Esophagus muscularis mucosa (tissue), 4 donors: ENCODE measurements at regions not wholly inside any gene's neighbourhood (a gene's known extent, or its start where the extent isn't known, plus 50 kb on each side); places are given as distances from the start of the nearest gene placed in this dataset.

Experiments used
- DNase-seq: peaks from one replicate; pipeline ENCODE4 v3.0.0-alpha.2; 2017; ENCODE audit errors: extremely low spot score
- H3K27ac ChIP-seq, 4 donors: fragments of 200-600 bp; sonication (generic); replicated peaks in 1 of 4; 1 replicate in 3 of 4; 2 replicates in 1 of 4; pipeline ENCODE4 v1.5.1; 2016 to 2019; ENCODE audit warnings: mild to moderate bottlenecking in 1 of 4
- H3K27me3 ChIP-seq, 4 donors: fragments of 200-600 bp; sonication (generic); one replicate each; pipeline versions ENCODE4 v1.5.1 to v1.6.0; 2016 to 2019
- H3K36me3 ChIP-seq, 4 donors: fragments of 200-600 bp; sonication (generic); one replicate each; pipeline ENCODE4 v1.5.1; 2016 to 2019
- H3K4me1 ChIP-seq, 4 donors: fragments of 200-600 bp; sonication (generic); one replicate each; pipeline ENCODE4 v1.5.1; 2016 to 2019
- H3K4me3 ChIP-seq, 4 donors: fragments of 200-600 bp; sonication (generic); 1 replicate in 2 of 4; 2 replicates in 2 of 4; pipeline ENCODE4 v1.5.1; 2016 to 2019; ENCODE audit warnings: mild to moderate bottlenecking in 4 of 4, moderate library complexity in 1 of 4
- H3K9me3 ChIP-seq, 4 donors: fragments of 200-600 bp; sonication (generic); 1 replicate in 3 of 4; 2 replicates in 1 of 4; pipeline ENCODE4 v1.5.1; 2016 to 2019
- EP300 ChIP-seq: sonication (generic); formaldehyde crosslinking; IDR thresholded peaks from one replicate; pipeline ENCODE4 v1.6.1; 2017; ENCODE audit warnings: antibody characterized with exemption
- POLR2A ChIP-seq: fragments of 450-650 bp; IDR thresholded peaks from one replicate; pipeline ENCODE4 v1.6.1; 2017; ENCODE audit warnings: antibody characterized with exemption, moderate library complexity, mild to moderate bottlenecking, low read depth
- POLR2AphosphoS5 ChIP-seq, 2 donors: sonication (generic); formaldehyde crosslinking; IDR thresholded peaks; one replicate each; pipeline ENCODE4 v1.6.1; 2017; ENCODE audit warnings: antibody characterized with exemption in 2 of 2
- WGBS: methylation state at CpG from one replicate; pipeline ENCODE4 v1.1.5; 2018; 5-methylcytosine and 5-hydroxymethylcytosine counted together
- intact Hi-C: fragments of 100-400 bp; cut with DNase I; formaldehyde crosslinking; loops from one replicate; pipeline ENCODE4 v1.15.1; 2023
- TF ChIP-seq, protein P1 (sequence below), 3 experiments: fragments of 200-600 bp in 2 of 3; fragments of 450-650 bp in 1 of 3; sonication (generic) in 2 of 3; IDR thresholded peaks; one replicate each; pipeline ENCODE4 v1.5.1; 2017 to 2019; ENCODE audit warnings: antibody characterized with exemption in 3 of 3, mild to moderate bottlenecking in 2 of 3, moderate library complexity in 1 of 3

DNA sequence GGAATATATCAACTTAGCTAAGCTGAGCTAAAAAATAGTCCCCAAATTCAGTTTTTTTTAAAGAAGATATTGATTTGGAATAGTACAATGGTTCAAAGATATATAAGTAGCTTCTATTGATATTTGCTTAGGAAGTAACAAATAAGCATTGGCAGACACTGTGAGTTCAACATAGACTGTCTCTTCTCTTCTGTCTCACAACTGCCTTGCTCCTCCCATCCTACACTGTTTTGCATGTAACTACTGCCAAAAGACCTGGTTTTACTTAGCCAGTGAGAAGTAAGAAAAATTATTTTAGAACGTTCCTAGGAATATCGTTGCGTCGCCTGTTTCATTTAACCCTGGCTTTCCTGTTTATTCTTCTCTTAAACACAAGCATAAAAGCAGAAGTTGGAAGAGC lies 859.0 kb upstream of the SPRY2 start:
- H3K4me1 ChIP-seq, result no peaks in the 10 kb centered on the region
- H3K27ac ChIP-seq, result no peak overlapping the region
- H3K36me3 ChIP-seq, result no peaks in the 10 kb centered on the region
- DNase-seq, result no peak
- H3K4me3 ChIP-seq, result no peak overlapping the region
- no peaks in the 10 kb centered on the region for H3K27me3 ChIP-seq
- TF ChIP-seq, protein P1, sequence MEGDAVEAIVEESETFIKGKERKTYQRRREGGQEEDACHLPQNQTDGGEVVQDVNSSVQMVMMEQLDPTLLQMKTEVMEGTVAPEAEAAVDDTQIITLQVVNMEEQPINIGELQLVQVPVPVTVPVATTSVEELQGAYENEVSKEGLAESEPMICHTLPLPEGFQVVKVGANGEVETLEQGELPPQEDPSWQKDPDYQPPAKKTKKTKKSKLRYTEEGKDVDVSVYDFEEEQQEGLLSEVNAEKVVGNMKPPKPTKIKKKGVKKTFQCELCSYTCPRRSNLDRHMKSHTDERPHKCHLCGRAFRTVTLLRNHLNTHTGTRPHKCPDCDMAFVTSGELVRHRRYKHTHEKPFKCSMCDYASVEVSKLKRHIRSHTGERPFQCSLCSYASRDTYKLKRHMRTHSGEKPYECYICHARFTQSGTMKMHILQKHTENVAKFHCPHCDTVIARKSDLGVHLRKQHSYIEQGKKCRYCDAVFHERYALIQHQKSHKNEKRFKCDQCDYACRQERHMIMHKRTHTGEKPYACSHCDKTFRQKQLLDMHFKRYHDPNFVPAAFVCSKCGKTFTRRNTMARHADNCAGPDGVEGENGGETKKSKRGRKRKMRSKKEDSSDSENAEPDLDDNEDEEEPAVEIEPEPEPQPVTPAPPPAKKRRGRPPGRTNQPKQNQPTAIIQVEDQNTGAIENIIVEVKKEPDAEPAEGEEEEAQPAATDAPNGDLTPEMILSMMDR (IDR thresholded peaks at IDR 0.05), result no peak
- TF ChIP-seq POLR2A (no peak), EP300 (no peak), POLR2AphosphoS5 (IDR thresholded peaks at IDR 0.05) (no peak)
- WGBS, result 25% methylated on average over 4 of the region's 4 CpGs
- intact Hi-C loops, result no loop called here
- H3K9me3 ChIP-seq, result no peaks in the 10 kb centered on the region

DNA sequence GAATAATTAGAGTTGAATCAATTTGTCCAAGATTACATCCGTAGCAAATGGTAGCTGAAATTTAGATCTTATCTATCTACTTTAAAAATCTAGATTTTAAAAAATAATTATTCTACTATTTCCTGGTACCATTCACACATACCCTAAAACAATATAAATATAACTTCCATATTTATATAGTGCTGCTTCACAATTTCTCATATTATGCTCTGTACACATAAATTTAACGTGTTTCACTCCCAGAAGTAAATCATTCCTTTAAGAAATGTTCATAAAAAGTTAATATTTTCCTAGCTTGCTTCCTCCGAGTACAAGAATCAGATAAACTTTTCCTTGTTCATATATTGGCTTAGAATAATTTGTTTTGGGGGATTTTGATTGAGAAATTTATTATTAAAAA lies 857.0 kb upstream of the SPRY2 start:
- no peak for TF ChIP-seq EP300
- no peak for TF ChIP-seq POLR2A
- TF ChIP-seq, protein P1 (IDR thresholded peaks at IDR 0.05), result no peak
- TF ChIP-seq POLR2AphosphoS5 (IDR thresholded peaks at IDR 0.05), result no peak
- Histone ChIP-seq H3K36me3 (no peaks in the 10 kb centered on the region), H3K4me1 (no peaks in the 10 kb centered on the region), H3K9me3 (no peaks in the 10 kb centered on the region), H3K4me3 (no peak overlapping the region), H3K27me3 (no peaks in the 10 kb centered on the region), H3K27ac (no peak overlapping the region)
- intact Hi-C loops, result no loop called here
- 78% methylated on average over 3 of the region's 3 CpGs for WGBS
- no peak for DNase-seq

DNA sequence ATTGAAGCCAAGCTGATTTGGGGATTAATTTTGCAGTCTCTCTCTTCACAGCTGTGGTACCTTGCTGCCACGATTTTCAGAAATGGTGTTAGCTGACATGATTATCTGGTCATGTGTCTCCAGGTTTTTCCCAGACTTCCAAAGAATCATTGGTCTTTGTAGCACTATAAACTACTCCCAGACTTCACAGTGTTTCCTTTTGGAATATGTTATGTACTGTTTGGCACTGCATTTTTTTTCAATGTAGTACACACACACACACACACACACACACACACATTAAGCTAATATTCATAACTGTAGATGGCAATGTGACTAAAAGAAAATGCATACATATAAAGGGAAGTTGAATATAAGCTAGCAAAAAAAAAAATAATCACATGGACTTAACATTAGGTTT lies 856.6 kb upstream of the SPRY2 start:
- Histone ChIP-seq H3K4me3 (no peak overlapping the region), H3K27me3 (no peaks in the 10 kb centered on the region), H3K27ac (no peak overlapping the region), H3K36me3 (no peaks in the 10 kb centered on the region), H3K9me3 (no peaks in the 10 kb centered on the region), H3K4me1 (no peaks in the 10 kb centered on the region)
- intact Hi-C loops, result no loop called here
- no peak for DNase-seq
- TF ChIP-seq POLR2AphosphoS5 (IDR thresholded peaks at IDR 0.05) (no peak), POLR2A (no peak), EP300 (no peak)
- TF ChIP-seq, protein P1 (IDR thresholded peaks at IDR 0.05), result no peak
- 58% methylated on average over 1 of the region's 1 CpG for WGBS

DNA sequence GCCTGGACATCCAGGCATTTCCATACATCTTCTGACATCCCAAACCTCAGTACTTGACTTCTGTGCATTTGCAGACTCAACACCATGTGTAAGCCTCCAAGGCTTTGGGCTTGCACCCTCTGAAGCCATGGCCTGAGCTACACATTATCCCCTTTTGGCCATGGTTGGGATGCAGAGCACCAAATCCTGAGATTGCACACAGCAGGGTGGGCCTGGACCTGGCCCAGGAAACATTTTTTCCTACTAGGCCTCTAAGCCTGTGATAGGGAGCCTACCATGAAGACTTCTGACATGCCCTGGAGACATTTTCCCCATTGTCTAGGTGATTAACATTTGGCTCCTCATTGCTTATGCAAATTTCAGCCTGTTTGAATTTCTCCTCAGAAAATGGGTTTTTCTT lies 853.4 kb upstream of the SPRY2 start:
- no peak for DNase-seq
- intact Hi-C loops, result no loop called here
- no peak overlapping the region for H3K27ac ChIP-seq
- no peaks in the 10 kb centered on the region for H3K27me3 ChIP-seq
- H3K9me3 ChIP-seq, result no peaks in the 10 kb centered on the region
- no peaks in the 10 kb centered on the region for H3K4me1 ChIP-seq
- no peak overlapping the region for H3K4me3 ChIP-seq
- H3K36me3 ChIP-seq, result no peaks in the 10 kb centered on the region
- TF ChIP-seq EP300, result no peak
- TF ChIP-seq, protein P1 (IDR thresholded peaks at IDR 0.05), result no peak
- no peak for TF ChIP-seq POLR2AphosphoS5 (IDR thresholded peaks at IDR 0.05)
- TF ChIP-seq POLR2A, result no peak

DNA sequence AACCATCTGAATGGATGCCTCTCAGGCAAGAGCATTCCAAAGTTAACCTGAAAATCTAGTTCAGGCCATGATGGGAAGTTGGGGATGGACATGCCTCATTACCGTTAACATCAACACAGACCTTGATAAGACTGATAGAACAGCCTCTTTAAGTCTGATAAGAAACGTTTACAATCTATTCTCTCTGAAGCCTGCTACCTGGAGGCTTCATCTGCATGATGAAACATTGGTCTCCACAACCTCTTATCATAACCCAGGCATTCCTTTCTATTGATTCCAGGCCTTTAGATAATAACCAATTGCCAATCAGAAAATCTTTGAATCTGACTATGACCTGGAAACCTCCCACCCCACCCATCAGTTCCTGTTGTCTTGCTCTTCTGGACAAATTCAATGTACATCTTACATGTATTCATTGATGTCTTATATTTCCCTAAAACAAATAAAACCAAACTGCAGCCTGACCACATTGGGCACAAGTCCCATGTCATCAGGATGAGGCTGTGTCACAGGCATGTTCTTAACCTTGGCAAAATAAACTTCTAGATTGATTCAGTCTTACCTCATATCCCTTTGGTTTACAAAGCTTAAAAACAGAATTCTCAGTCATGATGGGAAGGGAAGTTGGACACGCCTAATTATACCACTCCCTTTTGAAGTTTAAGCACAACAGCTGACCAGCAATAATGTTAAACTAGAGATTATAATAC lies 843.8 kb upstream of the SPRY2 start:
- Histone ChIP-seq H3K36me3 (no peaks in the 10 kb centered on the region), H3K4me1 (no peaks in the 10 kb centered on the region), H3K4me3 (no peak overlapping the region), H3K9me3 (no peaks in the 10 kb centered on the region), H3K27ac (no peak overlapping the region), H3K27me3 (no peaks in the 10 kb centered on the region)
- 77% methylated on average over 2 of the region's 3 CpGs for WGBS
- intact Hi-C loops, result no loop called here
- DNase-seq, result no peak
- no peak for TF ChIP-seq EP300
- no peak for TF ChIP-seq POLR2AphosphoS5 (IDR thresholded peaks at IDR 0.05)
- TF ChIP-seq, protein P1 (IDR thresholded peaks at IDR 0.05), result no peak
- TF ChIP-seq POLR2A, result no peak
